Activated CD4-positive, alpha-beta T cell treated with anti-CD3 and anti-CD28 coated beads, Interleukin-2, amount 10 ng/mL, durations not matched to agents 24 days and 14 days (primary cell): ENCODE measurements at regions not wholly inside any gene's neighbourhood (a gene's known extent, or its start where the extent isn't known, plus 50 kb on each side); places are given as distances from the start of the nearest gene placed in this dataset.

Experiments used
- DNase-seq: peaks from one replicate; pipeline ENCODE4 v3.0.0; 2022
- H3K27ac Mint-ChIP-seq: one replicate; pipeline ENCODE4 v1.8.0; 2022; ENCODE audit warnings: mild to moderate bottlenecking, mixed read lengths
- H3K27me3 Mint-ChIP-seq: one replicate; pipeline ENCODE4 v1.8.0; 2022; ENCODE audit warnings: mixed read lengths
- H3K36me3 Mint-ChIP-seq: one replicate; pipeline ENCODE4 v1.8.0; 2022; ENCODE audit warnings: low read depth, mild to moderate bottlenecking, mixed read lengths
- H3K4me1 Mint-ChIP-seq: one replicate; pipeline ENCODE4 v1.8.0; 2021; ENCODE audit warnings: mixed read lengths
- H3K4me3 Mint-ChIP-seq: one replicate; pipeline ENCODE4 v1.8.0; 2022; ENCODE audit warnings: mild to moderate bottlenecking, moderate library complexity, mixed read lengths
- H3K9me3 Mint-ChIP-seq: one replicate; pipeline ENCODE4 v1.8.0; 2021; ENCODE audit warnings: mixed read lengths
- intact Hi-C: fragments of 100-400 bp; cut with micrococcal nuclease; formaldehyde crosslinking; loops from one replicate; pipeline ENCODE4 v1.15.1; 2023

- Mint-ChIP-seq H3K4me1 (no peaks in the 10 kb centered on the region), H3K36me3 (no peaks in the 10 kb centered on the region), H3K27ac (no peak overlapping the region), H3K9me3 (peaks cover 7% of the 10 kb centered on the region), H3K4me3 (no peak overlapping the region), H3K27me3 (no peaks in the 10 kb centered on the region)
- intact Hi-C loops: no loop called here
- no peak for DNase-seq
These were observed 343.4 kb upstream of the USP15 start for GRCh38 chr12:61916831-61917230.

GRCh38 chr12:61919686-61920085 is 340.5 kb upstream of the USP15 start:
- no peak overlapping the region for H3K27ac Mint-ChIP-seq
- H3K9me3 Mint-ChIP-seq: peaks cover 11% of the 10 kb centered on the region
- no peak overlapping the region for H3K4me3 Mint-ChIP-seq
- no peaks in the 10 kb centered on the region for H3K4me1 Mint-ChIP-seq
- no peak for DNase-seq
- H3K27me3 Mint-ChIP-seq: no peaks in the 10 kb centered on the region
- intact Hi-C loops: no loop called here
- no peaks in the 10 kb centered on the region for H3K36me3 Mint-ChIP-seq

GRCh38 chr12:61920230-61920629 is 340.0 kb upstream of the USP15 start:
- intact Hi-C loops: no loop called here
- no peak for DNase-seq
- Mint-ChIP-seq H3K4me3 (no peak overlapping the region), H3K9me3 (peaks cover 14% of the 10 kb centered on the region), H3K4me1 (no peaks in the 10 kb centered on the region), H3K27me3 (no peaks in the 10 kb centered on the region), H3K36me3 (no peaks in the 10 kb centered on the region), H3K27ac (no peak overlapping the region)

- no peak for DNase-seq
These were observed 337.1 kb upstream of the USP15 start for GRCh38 chr12:61923152-61923551.

GRCh38 chr12:61934564-61934963 is 325.6 kb upstream of the USP15 start:
- Mint-ChIP-seq H3K27me3 (no peaks in the 10 kb centered on the region), H3K27ac (no peak overlapping the region), H3K4me1 (no peaks in the 10 kb centered on the region), H3K4me3 (no peak overlapping the region), H3K9me3 (no peaks in the 10 kb centered on the region), H3K36me3 (no peaks in the 10 kb centered on the region)
- DNase-seq: no peak
- intact Hi-C loops: no loop called here

More at GRCh38 chr12:61923152-61923551, 337.1 kb upstream of the USP15 start:
- Mint-ChIP-seq H3K27me3 (no peaks in the 10 kb centered on the region), H3K4me3 (no peak overlapping the region), H3K27ac (no peak overlapping the region), H3K36me3 (no peaks in the 10 kb centered on the region), H3K4me1 (no peaks in the 10 kb centered on the region), H3K9me3 (peaks cover 21% of the 10 kb centered on the region)
- intact Hi-C loops: no loop called here

- Mint-ChIP-seq H3K36me3 (no peaks in the 10 kb centered on the region), H3K4me3 (no peak overlapping the region), H3K9me3 (no peaks in the 10 kb centered on the region), H3K27ac (no peak overlapping the region), H3K27me3 (no peaks in the 10 kb centered on the region), H3K4me1 (no peaks in the 10 kb centered on the region)
- intact Hi-C loops: no loop called here
- no peak for DNase-seq
These were observed 320.2 kb upstream of the USP15 start for GRCh38 chr12:61939977-61940376.

GRCh38 chr12:61956545-61956944 is 303.7 kb upstream of the USP15 start:
- H3K4me1 Mint-ChIP-seq: no peaks in the 10 kb centered on the region
- H3K4me3 Mint-ChIP-seq: no peak overlapping the region

GRCh38 chr12:61974461-61974860 is 285.7 kb upstream of the USP15 start:
- intact Hi-C loops: no loop called here

More at GRCh38 chr12:61956545-61956944, 303.7 kb upstream of the USP15 start:
- no peak overlapping the region for H3K27ac Mint-ChIP-seq
- H3K9me3 Mint-ChIP-seq: no peaks in the 10 kb centered on the region
- intact Hi-C loops: no loop called here
- H3K36me3 Mint-ChIP-seq: no peaks in the 10 kb centered on the region
- no peaks in the 10 kb centered on the region for H3K27me3 Mint-ChIP-seq
- no peak for DNase-seq

GRCh38 chr12:61985830-61986229 is 274.4 kb upstream of the USP15 start:
- no peak overlapping the region for H3K27ac Mint-ChIP-seq
- no peaks in the 10 kb centered on the region for H3K36me3 Mint-ChIP-seq
- DNase-seq: no peak
- H3K9me3 Mint-ChIP-seq: no peaks in the 10 kb centered on the region
- H3K4me3 Mint-ChIP-seq: no peak overlapping the region
- no peaks in the 10 kb centered on the region for H3K27me3 Mint-ChIP-seq
- H3K4me1 Mint-ChIP-seq: no peaks in the 10 kb centered on the region
- intact Hi-C loops: no loop called here

More at GRCh38 chr12:61974461-61974860, 285.7 kb upstream of the USP15 start:
- H3K4me1 Mint-ChIP-seq: no peaks in the 10 kb centered on the region
- H3K27ac Mint-ChIP-seq: no peak overlapping the region
- H3K36me3 Mint-ChIP-seq: no peaks in the 10 kb centered on the region
- no peaks in the 10 kb centered on the region for H3K27me3 Mint-ChIP-seq
- DNase-seq: no peak
- H3K9me3 Mint-ChIP-seq: peaks cover 4% of the 10 kb centered on the region
- H3K4me3 Mint-ChIP-seq: no peak overlapping the region

GRCh38 chr12:61987173-61987572 is 273.0 kb upstream of the USP15 start:
- H3K9me3 Mint-ChIP-seq: no peaks in the 10 kb centered on the region
- intact Hi-C loops: no loop called here
- no peak overlapping the region for H3K4me3 Mint-ChIP-seq
- no peak overlapping the region for H3K27ac Mint-ChIP-seq
- no peak for DNase-seq
- H3K4me1 Mint-ChIP-seq: no peaks in the 10 kb centered on the region
- no peaks in the 10 kb centered on the region for H3K27me3 Mint-ChIP-seq
- no peaks in the 10 kb centered on the region for H3K36me3 Mint-ChIP-seq

GRCh38 chr12:61991661-61992060 is 268.5 kb upstream of the USP15 start:
- Mint-ChIP-seq H3K36me3 (no peaks in the 10 kb centered on the region), H3K9me3 (no peaks in the 10 kb centered on the region), H3K4me1 (no peaks in the 10 kb centered on the region), H3K4me3 (no peak overlapping the region), H3K27me3 (no peaks in the 10 kb centered on the region), H3K27ac (no peak overlapping the region)
- intact Hi-C loops: no loop called here
- no peak for DNase-seq

- Mint-ChIP-seq H3K27ac (no peak overlapping the region), H3K36me3 (no peaks in the 10 kb centered on the region), H3K4me3 (no peak overlapping the region), H3K4me1 (no peaks in the 10 kb centered on the region), H3K9me3 (no peaks in the 10 kb centered on the region), H3K27me3 (no peaks in the 10 kb centered on the region)
- intact Hi-C loops: no loop called here
- peak; percentile 60 for DNase-seq
These were observed 266.4 kb upstream of the USP15 start for GRCh38 chr12:61993734-61994345.

GRCh38 chr12:61996717-61997116 is 263.5 kb upstream of the USP15 start:
- no peaks in the 10 kb centered on the region for H3K4me1 Mint-ChIP-seq
- H3K9me3 Mint-ChIP-seq: no peaks in the 10 kb centered on the region
- H3K27ac Mint-ChIP-seq: no peak overlapping the region
- H3K36me3 Mint-ChIP-seq: no peaks in the 10 kb centered on the region
- H3K27me3 Mint-ChIP-seq: no peaks in the 10 kb centered on the region
- H3K4me3 Mint-ChIP-seq: no peak overlapping the region
- no peak for DNase-seq
- intact Hi-C loops: no loop called here

GRCh38 chr12:61998791-61999190 is 261.4 kb upstream of the USP15 start:
- Mint-ChIP-seq H3K36me3 (no peaks in the 10 kb centered on the region), H3K9me3 (no peaks in the 10 kb centered on the region), H3K4me1 (no peaks in the 10 kb centered on the region), H3K4me3 (no peak overlapping the region), H3K27me3 (no peaks in the 10 kb centered on the region), H3K27ac (no peak overlapping the region)
- DNase-seq: no peak
- intact Hi-C loops: no loop called here

- no peak overlapping the region for H3K4me3 Mint-ChIP-seq
- intact Hi-C loops: no loop called here
- no peak overlapping the region for H3K27ac Mint-ChIP-seq
- H3K4me1 Mint-ChIP-seq: no peaks in the 10 kb centered on the region
- DNase-seq: no peak
- H3K9me3 Mint-ChIP-seq: no peaks in the 10 kb centered on the region
- H3K36me3 Mint-ChIP-seq: no peaks in the 10 kb centered on the region
- H3K27me3 Mint-ChIP-seq: no peaks in the 10 kb centered on the region
These were observed 260.9 kb upstream of the USP15 start for GRCh38 chr12:61999311-61999710.
